A549 (cell line): ENCODE measurements at regions not wholly inside any gene's neighbourhood (a gene's known extent, or its start where the extent isn't known, plus 50 kb on each side); places are given as distances from the start of the nearest gene placed in this dataset.

Experiments
- ATAC-seq, 2 experiments: fragments of 200-7000 bp in 1 of 2; fragments of >200 bp in 1 of 2; cut with Nextera tagmentation in 1 of 2; cut with Tn5 transposase in 1 of 2; 3 replicates each; pipeline versions ENCODE4 v1.8.0 to v1.9.1; 2018 to 2020; ENCODE audit warnings: mild to moderate bottlenecking in 1 of 2, moderate library complexity in 1 of 2
- CTCF ChIA-PET: fragments of 300-600 bp; sonication (Branson Sonifier 250); formaldehyde crosslinking; extraction: SDS; loops from one replicate; lab custom pipeline; 2021; ENCODE audit warnings: antibody characterized with exemption, inconsistent platforms; lab: Yijun Ruan, JAX
- POLR2A ChIA-PET: fragments of 350-600 bp; formaldehyde crosslinking; extraction: SDS; loops from one replicate; lab custom pipeline; 2021; ENCODE audit warnings: antibody characterized with exemption, inconsistent platforms; lab: Yijun Ruan, JAX
- DNase-seq, 2 experiments: peaks; one replicate each; pipeline versions ENCODE4 v3.0.0 to v3.0.0-alpha.2; 2011 to 2016; ENCODE audit warnings: low read depth in 1 of 2, low spot score in 1 of 2
- FAIRE-seq: peaks from 2 replicates; lab custom pipeline; 2011; peaks lifted over from hg19 to GRCh38; lab: Jason Lieb, UNC
- H3K27ac ChIP-seq, 2 experiments: fragments of >200 bp; sonication (Bioruptor Twin); formaldehyde crosslinking; 3 replicates each; pipeline ENCODE4 v1.5.1; 2016 to 2017
- H3K4me1 ChIP-seq: fragments of >200 bp; sonication (Bioruptor Twin); formaldehyde crosslinking; 3 replicates; pipeline ENCODE4 v1.6.1; 2016
- H3K4me2 ChIP-seq: fragments of >200 bp; sonication (Bioruptor Twin); formaldehyde crosslinking; 3 replicates; pipeline ENCODE4 v1.6.1; 2016
- H3K4me3 ChIP-seq: fragments of >200 bp; sonication (Bioruptor Twin); formaldehyde crosslinking; 3 replicates; pipeline ENCODE4 v1.5.1; 2016
- H3K9me3 ChIP-seq: fragments of >200 bp; sonication (Bioruptor Twin); formaldehyde crosslinking; 3 replicates; pipeline ENCODE4 v1.6.1; 2016
- BCL3 ChIP-seq: fragments of >200 bp; sonication (Bioruptor Twin); formaldehyde crosslinking; IDR thresholded peaks from 3 replicates; pipeline ENCODE4 v1.6.1; 2016
- CBX2 ChIP-seq: fragments of 200-600 bp; sonication (generic); IDR thresholded peaks from 2 replicates; pipeline ENCODE4 v1.6.1; 2016; ENCODE audit warnings: low read depth, mild to moderate bottlenecking, borderline replicate concordance
- CEBPB ChIP-seq, 2 experiments: fragments of >200 bp in 1 of 2; sonication (Bioruptor Twin) in 1 of 2; formaldehyde crosslinking in 1 of 2; IDR thresholded peaks; 2 replicates each; pipeline ENCODE4 v1.6.1; 2012 to 2016
- EHMT2 ChIP-seq: fragments of 200-600 bp; sonication (generic); IDR thresholded peaks from 2 replicates; pipeline ENCODE4 v1.6.1; 2016; ENCODE audit warnings: antibody characterized with exemption, low read depth, mild to moderate bottlenecking, moderate library complexity
- EP300 ChIP-seq, 2 experiments: fragments of >200 bp; sonication (Bioruptor Twin); formaldehyde crosslinking; IDR thresholded peaks; 2 replicates in 1 of 2; 3 replicates in 1 of 2; pipeline ENCODE4 v1.6.1; 2016 to 2017
- FOSB ChIP-seq: fragments of 250-450 bp; sonication (Bioruptor Pico); IDR thresholded peaks from 2 replicates; pipeline ENCODE4 v1.5.0; 2020; ENCODE audit warnings: mild to moderate bottlenecking, moderate library complexity
- FOSL2 ChIP-seq, 2 experiments: fragments of 450-650 bp in 1 of 2; fragments of >200 bp in 1 of 2; sonication (Bioruptor Twin) in 1 of 2; formaldehyde crosslinking; IDR thresholded peaks; 2 replicates each; pipeline versions ENCODE4 v1.5.0 to v1.6.1; 2016 to 2020; ENCODE audit warnings: mild to moderate bottlenecking in 1 of 2, moderate library complexity in 1 of 2
- FOXS1 ChIP-seq: fragments of 250-450 bp; sonication (Bioruptor Pico); IDR thresholded peaks from 2 replicates; pipeline ENCODE4 v1.5.0; 2020; ENCODE audit warnings: mild to moderate bottlenecking, moderate library complexity
- GATA3 ChIP-seq: IDR thresholded peaks from 2 replicates; pipeline ENCODE4 v1.6.1; 2012; ENCODE audit warnings: borderline replicate concordance
- HEYL ChIP-seq: fragments of 250-450 bp; sonication (Bioruptor Pico); IDR thresholded peaks from 2 replicates; pipeline ENCODE4 v1.8.0; 2021; ENCODE audit warnings: mild to moderate bottlenecking, moderate library complexity
- HOXB13 ChIP-seq: fragments of 250-450 bp; sonication (Bioruptor Pico); IDR thresholded peaks from 2 replicates; pipeline ENCODE4 v1.5.0; 2020; ENCODE audit warnings: low read depth, mild to moderate bottlenecking, moderate library complexity
- JUN ChIP-seq, 2 experiments: fragments of >200 bp; sonication (Bioruptor Twin); formaldehyde crosslinking; IDR thresholded peaks; 2 replicates in 1 of 2; 3 replicates in 1 of 2; pipeline ENCODE4 v1.6.1; 2016 to 2017
- KDM5A ChIP-seq: fragments of 200-600 bp; sonication (generic); IDR thresholded peaks from 2 replicates; pipeline ENCODE4 v1.6.1; 2016; ENCODE audit warnings: antibody characterized with exemption, mild to moderate bottlenecking
- MAFK ChIP-seq: fragments of 450-650 bp; IDR thresholded peaks from 2 replicates; pipeline ENCODE4 v1.6.1; 2014; ENCODE audit not compliant: partially characterized antibody
- NFE2L2 ChIP-seq: fragments of 150-350 bp; conservative IDR thresholded peaks from 2 replicates; pipeline ENCODE4 v1.6.1; 2014; ENCODE audit warnings: low read length
- PBX3 ChIP-seq: IDR thresholded peaks from 2 replicates; pipeline ENCODE4 v1.6.1; 2012
- RARB ChIP-seq: fragments of 250-450 bp; sonication (Bioruptor Pico); IDR thresholded peaks from 2 replicates; pipeline ENCODE4 v1.8.0; 2021; ENCODE audit warnings: mild to moderate bottlenecking, moderate library complexity
- RCOR1 ChIP-seq: fragments of 150-350 bp; IDR thresholded peaks from 2 replicates; pipeline ENCODE4 v1.6.1; 2014; ENCODE audit warnings: antibody characterized with exemption, low read length, low read depth
- SMC3 ChIP-seq: fragments of >200 bp; sonication (Bioruptor Twin); formaldehyde crosslinking; IDR thresholded peaks from 3 replicates; pipeline ENCODE4 v1.6.1; 2018; ENCODE audit warnings: inconsistent platforms
- SREBF2 ChIP-seq: fragments of 450-650 bp; IDR thresholded peaks from 2 replicates; pipeline ENCODE4 v1.6.1; 2014; ENCODE audit warnings: mild to moderate bottlenecking, moderate library complexity
- ZNF302 ChIP-seq: fragments of 250-450 bp; sonication (Bioruptor Pico); IDR thresholded peaks from 2 replicates; pipeline ENCODE4 v1.9.0; 2021; ENCODE audit warnings: inconsistent platforms, mild to moderate bottlenecking, moderate library complexity
- WGBS: methylation state at CpG from one replicate; pipeline ENCODE4 v1.1.6; 2017; ENCODE audit errors: missing lambda C conversion rate; 5-methylcytosine and 5-hydroxymethylcytosine counted together
- TF ChIP-seq, protein P1 (sequence below): fragments of 200-600 bp; sonication (generic); IDR thresholded peaks from 2 replicates; pipeline ENCODE4 v1.6.1; 2016; ENCODE audit warnings: antibody characterized with exemption, mild to moderate bottlenecking, moderate library complexity
- TF ChIP-seq, protein P2 (sequence below): IDR thresholded peaks from 2 replicates; pipeline ENCODE4 v1.6.1; 2012
- TF ChIP-seq, protein P3 (sequence below): fragments of 250-450 bp; sonication (Bioruptor Pico); IDR thresholded peaks from 2 replicates; pipeline ENCODE4 v1.5.0; 2021; ENCODE audit warnings: mild to moderate bottlenecking, moderate library complexity, borderline replicate concordance

- Histone ChIP-seq H3K4me3 (no peak overlapping the region), H3K4me1 (peaks cover 3% of the 10 kb centered on the region; the same call in 1 of the 3 replicates), H3K4me2 (no peak overlapping the region), H3K27ac (0 out of 6 replicates have a peak overlapping the region, but pooled peaks of 1 of the 2 experiments have one; percentile 32), H3K9me3 (no peaks in the 10 kb centered on the region)
- TF ChIP-seq FOSL2 (IDR thresholded peaks at IDR 0.05) (no peak), FOSL2 (CRISPR knock-in tag; IDR thresholded peaks at IDR 0.05) (peak; percentile 47; the same call in 1 of the 2 replicates), MAFK (peak; percentile 51), SREBF2 (no peak)
- POLR2A ChIA-PET: no interaction called here
- DNase-seq (peak; percentile 10 to 14), ATAC-seq (no peak), FAIRE-seq (peak; percentile 77)
- 4% methylated on average over 1 of the region's 1 CpG for WGBS
- CTCF ChIA-PET: interaction anchor here (0.7 to 1.5 kb wide), 4 partner anchors 11 to 262 kb away, joined by 3 to 5 read pairs (median 3); no protein-coding TSS in a partner anchor
Measured at GRCh38 chr16:51500306-51500705, 349.2 kb upstream of the SALL1 start.

GRCh38 chr16:51497541-51498211 lies 346.6 kb upstream of the SALL1 start:
- CTCF ChIA-PET: interaction anchor here (0.6 to 1.1 kb wide), 3 partner anchors 10 to 427 kb away, joined by 3 to 4 read pairs (median 3); no protein-coding TSS in a partner anchor
- Histone ChIP-seq H3K4me2 (no peak overlapping the region), H3K27ac (no peak overlapping the region), H3K4me3 (no peak overlapping the region), H3K4me1 (peaks cover 3% of the 10 kb centered on the region; the same call in 1 of the 3 replicates)
- FAIRE-seq: no peak
- DNase-seq: no peak
- WGBS: 25% methylated on average over 2 of the region's 2 CpGs
- no peak for ATAC-seq
- TF ChIP-seq, protein P1, sequence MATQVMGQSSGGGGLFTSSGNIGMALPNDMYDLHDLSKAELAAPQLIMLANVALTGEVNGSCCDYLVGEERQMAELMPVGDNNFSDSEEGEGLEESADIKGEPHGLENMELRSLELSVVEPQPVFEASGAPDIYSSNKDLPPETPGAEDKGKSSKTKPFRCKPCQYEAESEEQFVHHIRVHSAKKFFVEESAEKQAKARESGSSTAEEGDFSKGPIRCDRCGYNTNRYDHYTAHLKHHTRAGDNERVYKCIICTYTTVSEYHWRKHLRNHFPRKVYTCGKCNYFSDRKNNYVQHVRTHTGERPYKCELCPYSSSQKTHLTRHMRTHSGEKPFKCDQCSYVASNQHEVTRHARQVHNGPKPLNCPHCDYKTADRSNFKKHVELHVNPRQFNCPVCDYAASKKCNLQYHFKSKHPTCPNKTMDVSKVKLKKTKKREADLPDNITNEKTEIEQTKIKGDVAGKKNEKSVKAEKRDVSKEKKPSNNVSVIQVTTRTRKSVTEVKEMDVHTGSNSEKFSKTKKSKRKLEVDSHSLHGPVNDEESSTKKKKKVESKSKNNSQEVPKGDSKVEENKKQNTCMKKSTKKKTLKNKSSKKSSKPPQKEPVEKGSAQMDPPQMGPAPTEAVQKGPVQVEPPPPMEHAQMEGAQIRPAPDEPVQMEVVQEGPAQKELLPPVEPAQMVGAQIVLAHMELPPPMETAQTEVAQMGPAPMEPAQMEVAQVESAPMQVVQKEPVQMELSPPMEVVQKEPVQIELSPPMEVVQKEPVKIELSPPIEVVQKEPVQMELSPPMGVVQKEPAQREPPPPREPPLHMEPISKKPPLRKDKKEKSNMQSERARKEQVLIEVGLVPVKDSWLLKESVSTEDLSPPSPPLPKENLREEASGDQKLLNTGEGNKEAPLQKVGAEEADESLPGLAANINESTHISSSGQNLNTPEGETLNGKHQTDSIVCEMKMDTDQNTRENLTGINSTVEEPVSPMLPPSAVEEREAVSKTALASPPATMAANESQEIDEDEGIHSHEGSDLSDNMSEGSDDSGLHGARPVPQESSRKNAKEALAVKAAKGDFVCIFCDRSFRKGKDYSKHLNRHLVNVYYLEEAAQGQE: no peak
- TF ChIP-seq HOXB13 (CRISPR knock-in tag) (no peak), KDM5A (no peak), EHMT2 (no peak), ZNF302 (CRISPR knock-in tag) (no peak), FOSB (CRISPR knock-in tag) (no peak), GATA3 (no peak), EP300 (IDR thresholded peaks at IDR 0.05) (no peak), JUN (IDR thresholded peaks at IDR 0.05) (no peak), PBX3 (no peak), CEBPB (IDR thresholded peaks at IDR 0.05) (no peak)
- TF ChIP-seq, protein P2, sequence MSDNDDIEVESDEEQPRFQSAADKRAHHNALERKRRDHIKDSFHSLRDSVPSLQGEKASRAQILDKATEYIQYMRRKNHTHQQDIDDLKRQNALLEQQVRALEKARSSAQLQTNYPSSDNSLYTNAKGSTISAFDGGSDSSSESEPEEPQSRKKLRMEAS: no peak
- TF ChIP-seq, all 56 proteins: peak for 0
- no peaks in the 10 kb centered on the region for H3K9me3 ChIP-seq
- POLR2A ChIA-PET: no interaction called here

DNA sequence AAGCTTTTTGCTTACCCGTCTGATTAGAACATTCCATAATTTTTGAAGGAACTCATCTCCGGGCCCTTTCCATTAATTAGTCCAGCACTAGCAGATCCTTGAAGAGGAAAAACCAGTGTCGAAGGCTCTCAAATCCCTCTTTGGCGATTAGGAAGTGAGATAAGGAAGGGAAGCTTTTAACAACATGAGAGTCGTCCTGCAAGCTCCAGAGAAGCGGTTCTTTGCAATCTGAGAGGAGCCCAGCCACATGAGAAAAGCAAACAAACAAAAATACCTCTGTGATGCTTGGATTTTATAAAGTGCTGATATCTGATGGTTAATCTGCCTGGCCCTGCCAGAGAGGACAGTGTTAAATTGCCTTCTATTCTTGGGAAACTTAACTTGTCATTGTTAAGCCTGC lies 339.8 kb upstream of the SALL1 start:
- H3K4me1 ChIP-seq: no peaks in the 10 kb centered on the region
- no peak overlapping the region for H3K27ac ChIP-seq
- no peaks in the 10 kb centered on the region for H3K9me3 ChIP-seq
- no peak overlapping the region for H3K4me2 ChIP-seq
- no peak for FAIRE-seq
- no peak for ATAC-seq
- POLR2A ChIA-PET: no interaction called here
- WGBS: 24% methylated on average over 6 of the region's 6 CpGs
- DNase-seq: no peak
- CTCF ChIA-PET: no interaction called here
- H3K4me3 ChIP-seq: no peak overlapping the region
- TF ChIP-seq FOXS1 (CRISPR knock-in tag): no peak
- TF ChIP-seq, protein P3, sequence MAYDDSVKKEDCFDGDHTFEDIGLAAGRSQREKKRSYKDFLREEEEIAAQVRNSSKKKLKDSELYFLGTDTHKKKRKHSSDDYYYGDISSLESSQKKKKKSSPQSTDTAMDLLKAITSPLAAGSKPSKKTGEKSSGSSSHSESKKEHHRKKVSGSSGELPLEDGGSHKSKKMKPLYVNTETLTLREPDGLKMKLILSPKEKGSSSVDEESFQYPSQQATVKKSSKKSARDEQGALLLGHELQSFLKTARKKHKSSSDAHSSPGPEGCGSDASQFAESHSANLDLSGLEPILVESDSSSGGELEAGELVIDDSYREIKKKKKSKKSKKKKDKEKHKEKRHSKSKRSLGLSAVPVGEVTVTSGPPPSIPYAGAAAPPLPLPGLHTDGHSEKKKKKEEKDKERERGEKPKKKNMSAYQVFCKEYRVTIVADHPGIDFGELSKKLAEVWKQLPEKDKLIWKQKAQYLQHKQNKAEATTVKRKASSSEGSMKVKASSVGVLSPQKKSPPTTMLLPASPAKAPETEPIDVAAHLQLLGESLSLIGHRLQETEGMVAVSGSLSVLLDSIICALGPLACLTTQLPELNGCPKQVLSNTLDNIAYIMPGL (CRISPR knock-in tag): no peak
- TF ChIP-seq CBX2: no peak
- no peak for TF ChIP-seq HEYL (CRISPR knock-in tag)
- no peak for TF ChIP-seq SMC3
- TF ChIP-seq NFE2L2: no peak
- TF ChIP-seq RCOR1: no peak
- TF ChIP-seq BCL3: no peak
- TF ChIP-seq RARB (CRISPR knock-in tag): no peak
